OCI-LY3 (cell line): ENCODE measurements at regions not wholly inside any gene's neighbourhood (a gene's known extent, or its start where the extent isn't known, plus 50 kb on each side); places are given as distances from the start of the nearest gene placed in this dataset.

Source experiments
- H2AFZ ChIP-seq: fragments of 200-600, 300-600 bp; shearing (Covaris generic); 2 replicates; pipeline ENCODE4 v1.6.0; 2014; ENCODE audit warnings: antibody characterized with exemption, low read depth, low read length
- H3K27ac ChIP-seq: fragments of 200-600, 300-600 bp; sonication (generic); 2 replicates; pipeline ENCODE4 v1.5.1; 2014; ENCODE audit warnings: mild to moderate bottlenecking, low read length, moderate library complexity, mixed read lengths
- H3K27me3 ChIP-seq: fragments of 200-600, 300-600 bp; sonication (generic); 2 replicates; pipeline ENCODE4 v1.6.1; 2014; ENCODE audit warnings: low read depth, low read length, mixed read lengths
- H3K36me3 ChIP-seq: fragments of 200-600, 300-600 bp; sonication (generic); replicated peaks from 2 replicates; pipeline ENCODE3; 2014; ENCODE audit warnings: low read depth, low read length, mixed read lengths
- H3K4me1 ChIP-seq: fragments of 300-600, 200-600 bp; sonication (generic); 2 replicates; pipeline ENCODE4 v1.6.1; 2014; ENCODE audit warnings: low read length, mixed read lengths
- H3K4me2 ChIP-seq: fragments of 200-600, 300-600 bp; sonication (generic); 2 replicates; pipeline ENCODE4 v1.6.1; 2014; ENCODE audit warnings: low read length, mixed read lengths
- H3K4me3 ChIP-seq: fragments of 300-600, 200-600 bp; sonication (generic); 2 replicates; pipeline ENCODE4 v1.5.1; 2014; ENCODE audit warnings: antibody characterized with exemption, mild to moderate bottlenecking, low read length, moderate library complexity
- H3K79me2 ChIP-seq: fragments of 300-600, 200-600 bp; shearing (Covaris generic); 2 replicates; pipeline ENCODE4 v1.6.1; 2014; ENCODE audit warnings: mild to moderate bottlenecking, low read length, mixed read lengths
- H3K9ac ChIP-seq: fragments of 300-600, 200-600 bp; shearing (Covaris generic); 2 replicates; pipeline ENCODE4 v1.6.0; 2014; ENCODE audit warnings: mild to moderate bottlenecking, low read length, moderate library complexity
- H3K9me3 ChIP-seq: fragments of 200-600, 300-600 bp; shearing (Covaris generic); 2 replicates; pipeline ENCODE4 v1.6.1; 2014; ENCODE audit warnings: low read length, mixed read lengths; ENCODE audit not compliant: insufficient read depth
- H4K20me1 ChIP-seq: fragments of 200-600, 300-600 bp; sonication (generic); 2 replicates; pipeline ENCODE4 v1.6.1; 2016; ENCODE audit warnings: low read length, mixed read lengths; ENCODE audit not compliant: insufficient read depth
- CTCF ChIP-seq: fragments of 200-600, 300-600 bp; sonication (generic); IDR thresholded peaks from 2 replicates; pipeline ENCODE4 v1.5.1; 2014; ENCODE audit warnings: antibody characterized with exemption, low read length, low read depth
- EZH2phosphoT487 ChIP-seq: fragments of 200-600 bp; shearing (Covaris generic); IDR thresholded peaks from 2 replicates; pipeline ENCODE4 v1.6.1; 2018; ENCODE audit warnings: antibody characterized with exemption, mixed run types, low read depth

GRCh38 chr18:44564922-44565321, 115.8 kb upstream of the SETBP1 start:
- Histone ChIP-seq H3K4me3 (no peak overlapping the region), H3K4me2 (no peak overlapping the region), H3K36me3 (no peaks in the 10 kb centered on the region), H2AFZ (no peak overlapping the region), H3K9ac (no peak overlapping the region), H3K27ac (no peak overlapping the region), H3K9me3 (no peaks in the 10 kb centered on the region), H3K4me1 (no peaks in the 10 kb centered on the region), H4K20me1 (no peaks in the 10 kb centered on the region), H3K27me3 (no peaks in the 10 kb centered on the region), H3K79me2 (no peaks in the 10 kb centered on the region)
- TF ChIP-seq CTCF, result no peak
- no peak for TF ChIP-seq EZH2phosphoT487

- Histone ChIP-seq H2AFZ (no peak overlapping the region), H3K79me2 (no peaks in the 10 kb centered on the region), H3K27ac (no peak overlapping the region), H3K4me3 (no peak overlapping the region), H3K9me3 (no peaks in the 10 kb centered on the region), H3K9ac (no peak overlapping the region), H3K4me2 (no peak overlapping the region), H3K4me1 (no peaks in the 10 kb centered on the region), H4K20me1 (no peaks in the 10 kb centered on the region), H3K36me3 (no peaks in the 10 kb centered on the region), H3K27me3 (no peaks in the 10 kb centered on the region)
- TF ChIP-seq EZH2phosphoT487 (no peak), CTCF (no peak)
Measured at GRCh38 chr18:44568342-44568741, 112.3 kb upstream of the SETBP1 start.

- no peaks in the 10 kb centered on the region for H3K36me3 ChIP-seq
- no peaks in the 10 kb centered on the region for H3K27me3 ChIP-seq
- H3K9ac ChIP-seq, result no peak overlapping the region
- H3K9me3 ChIP-seq, result no peaks in the 10 kb centered on the region
- no peak overlapping the region for H3K27ac ChIP-seq
- no peak overlapping the region for H3K4me3 ChIP-seq
- no peaks in the 10 kb centered on the region for H3K4me1 ChIP-seq
- H3K4me2 ChIP-seq, result no peak overlapping the region
- H4K20me1 ChIP-seq, result no peaks in the 10 kb centered on the region
- H3K79me2 ChIP-seq, result no peaks in the 10 kb centered on the region
- no peak overlapping the region for H2AFZ ChIP-seq
- TF ChIP-seq EZH2phosphoT487, result no peak
- no peak for TF ChIP-seq CTCF
Measured at GRCh38 chr18:44568986-44569385, 111.7 kb upstream of the SETBP1 start.

GRCh38 chr18:44569391-44570055, 111.2 kb upstream of the SETBP1 start:
- Histone ChIP-seq H3K4me3 (no peak overlapping the region), H4K20me1 (no peaks in the 10 kb centered on the region), H3K9ac (no peak overlapping the region), H3K4me1 (no peaks in the 10 kb centered on the region), H3K27me3 (no peaks in the 10 kb centered on the region), H3K36me3 (no peaks in the 10 kb centered on the region), H3K4me2 (no peak overlapping the region), H2AFZ (no peak overlapping the region), H3K9me3 (no peaks in the 10 kb centered on the region), H3K27ac (no peak overlapping the region), H3K79me2 (no peaks in the 10 kb centered on the region)
- TF ChIP-seq CTCF (no peak), EZH2phosphoT487 (no peak)
